ENCODE measurements at regions not wholly inside any gene's neighbourhood (a gene's known extent, or its start where the extent isn't known, plus 50 kb on each side); places are given as distances from the start of the nearest gene placed in this dataset.

- TF ChIP-seq CTCF (IDR thresholded peaks at IDR 0.05; ENCODE audit: borderline replicate concordance, extremely low read depth, low read length, poor library complexity, severe bottlenecking) = no peak
- no peak for TF ChIP-seq EZH2 (IDR thresholded peaks at IDR 0.05; ENCODE audit: borderline replicate concordance, low read depth, low read length, severe bottlenecking)
- Histone ChIP-seq H3K9ac (ENCODE audit: low read depth, low read length) (no peak overlapping the region), H4K20me1 (ENCODE audit: insufficient read depth, low read length) (no peaks in the 10 kb centered on the region), H3K4me3 (ENCODE audit: low read depth in 1 of 2, low read length in 2 of 2) (no peak overlapping the region), H2AFZ (ENCODE audit: low read depth, low read length) (no peak overlapping the region), H3K27ac (ENCODE audit: low read length) (no peak overlapping the region), H3K79me2 (ENCODE audit: insufficient read depth, low read length) (no peaks in the 10 kb centered on the region), H3K4me2 (ENCODE audit: insufficient read depth, low read length) (no peak overlapping the region), H3K9me3 (ENCODE audit: insufficient read depth, low read length, severe bottlenecking) (no peaks in the 10 kb centered on the region), H3K27me3 (ENCODE audit: insufficient read depth, low read length, poor library complexity) (no peaks in the 10 kb centered on the region), H3K36me3 (ENCODE audit: insufficient read depth, low read length) (no peaks in the 10 kb centered on the region), H3K4me1 (ENCODE audit: insufficient read depth, low read length) (no peaks in the 10 kb centered on the region)
- ATAC-seq (ENCODE audit: insufficient read depth, low read depth) (no peak), DNase-seq (no peak)
Observed at GRCh38 chr15:96135166-96136093, 195.1 kb upstream of the NR2F2 start.

- no peaks in the 10 kb centered on the region for H3K79me2 ChIP-seq (ENCODE audit: insufficient read depth, low read length)
- H3K4me3 ChIP-seq (ENCODE audit: low read depth in 1 of 2, low read length in 2 of 2) = no peak overlapping the region
- no peak overlapping the region for H3K4me2 ChIP-seq (ENCODE audit: insufficient read depth, low read length)
- ATAC-seq (ENCODE audit: insufficient read depth, low read depth) (no peak), DNase-seq (no peak)
- H3K9ac ChIP-seq (ENCODE audit: low read depth, low read length) = no peak overlapping the region
- no peak overlapping the region for H2AFZ ChIP-seq (ENCODE audit: low read depth, low read length)
- H4K20me1 ChIP-seq (ENCODE audit: insufficient read depth, low read length) = no peaks in the 10 kb centered on the region
- TF ChIP-seq EZH2 (IDR thresholded peaks at IDR 0.05; ENCODE audit: borderline replicate concordance, low read depth, low read length, severe bottlenecking) (no peak), CTCF (IDR thresholded peaks at IDR 0.05; ENCODE audit: borderline replicate concordance, extremely low read depth, low read length, poor library complexity, severe bottlenecking) (no peak)
- no peaks in the 10 kb centered on the region for H3K9me3 ChIP-seq (ENCODE audit: insufficient read depth, low read length, severe bottlenecking)
- H3K36me3 ChIP-seq (ENCODE audit: insufficient read depth, low read length) = no peaks in the 10 kb centered on the region
- no peak overlapping the region for H3K27ac ChIP-seq (ENCODE audit: low read length)
- no peaks in the 10 kb centered on the region for H3K4me1 ChIP-seq (ENCODE audit: insufficient read depth, low read length)
- H3K27me3 ChIP-seq (ENCODE audit: insufficient read depth, low read length, poor library complexity) = no peaks in the 10 kb centered on the region
Observed at GRCh38 chr15:96138985-96139384, 191.5 kb upstream of the NR2F2 start.

- H3K9ac ChIP-seq (ENCODE audit: low read depth, low read length) = no peak overlapping the region
- H3K27me3 ChIP-seq (ENCODE audit: insufficient read depth, low read length, poor library complexity) = no peaks in the 10 kb centered on the region
- no peaks in the 10 kb centered on the region for H3K79me2 ChIP-seq (ENCODE audit: insufficient read depth, low read length)
- no peaks in the 10 kb centered on the region for H3K36me3 ChIP-seq (ENCODE audit: insufficient read depth, low read length)
- ATAC-seq (ENCODE audit: insufficient read depth, low read depth) = no peak
- DNase-seq = no peak
- no peaks in the 10 kb centered on the region for H4K20me1 ChIP-seq (ENCODE audit: insufficient read depth, low read length)
- no peak overlapping the region for H3K4me2 ChIP-seq (ENCODE audit: insufficient read depth, low read length)
- no peak overlapping the region for H2AFZ ChIP-seq (ENCODE audit: low read depth, low read length)
- no peaks in the 10 kb centered on the region for H3K9me3 ChIP-seq (ENCODE audit: insufficient read depth, low read length, severe bottlenecking)
- TF ChIP-seq CTCF (IDR thresholded peaks at IDR 0.05; ENCODE audit: borderline replicate concordance, extremely low read depth, low read length, poor library complexity, severe bottlenecking) (no peak), EZH2 (IDR thresholded peaks at IDR 0.05; ENCODE audit: borderline replicate concordance, low read depth, low read length, severe bottlenecking) (no peak)
- H3K4me1 ChIP-seq (ENCODE audit: insufficient read depth, low read length) = no peaks in the 10 kb centered on the region
- H3K4me3 ChIP-seq (ENCODE audit: low read depth in 1 of 2, low read length in 2 of 2) = no peak overlapping the region
- no peak overlapping the region for H3K27ac ChIP-seq (ENCODE audit: low read length)
Observed at GRCh38 chr15:96142498-96142897, 188.0 kb upstream of the NR2F2 start.
